PC-3 (cell line): ENCODE measurements at regions not wholly inside any gene's neighbourhood (a gene's known extent, or its start where the extent isn't known, plus 50 kb on each side); places are given as distances from the start of the nearest gene placed in this dataset.

ENCODE experiments used
- ATAC-seq: fragments of 200-7000 bp; cut with Tn5 transposase; 2 replicates; pipeline ENCODE4 v1.9.1; 2020; ENCODE audit warnings: mild to moderate bottlenecking, moderate library complexity
- BruUV-seq: library from RNA; stranded (reverse); fragments of 400-500 nt; replicated peaks from 2 replicates; lab custom pipeline; 2021; lab: Mats Ljungman, UMichigan
- CTCF ChIA-PET: fragments of 300-600 bp; sonication (Branson Sonifier 250); formaldehyde crosslinking; loops from one replicate; lab custom pipeline; 2022; ENCODE audit warnings: antibody characterized with exemption; lab: Charles Lee
- POLR2A ChIA-PET: fragments of 300-600 bp; sonication (Branson Sonifier 250); formaldehyde crosslinking; loops from one replicate; lab custom pipeline; 2022; ENCODE audit warnings: antibody characterized with exemption; ENCODE audit not compliant: unreplicated experiment; lab: Charles Lee
- DNase-seq: peaks from one replicate; pipeline ENCODE4 v3.0.0-alpha.2; 2015
- H2AFZ ChIP-seq: fragments of 300-600 bp; sonication (generic); 2 replicates; pipeline ENCODE4 v1.6.0; 2016; ENCODE audit warnings: antibody characterized with exemption, low read length
- H3F3A ChIP-seq: fragments of 300-600 bp; sonication (generic); one replicate; pipeline ENCODE4 v1.6.0; 2017; ENCODE audit warnings: antibody characterized with exemption, low read length, control low read depth, mild to moderate bottlenecking; ENCODE audit not compliant: unreplicated experiment
- H3K27ac ChIP-seq: fragments of 300-600 bp; sonication (generic); 2 replicates; pipeline ENCODE4 v1.5.1; 2016; ENCODE audit warnings: mild to moderate bottlenecking, low read length
- H3K27me3 ChIP-seq: fragments of 300-600 bp; sonication (generic); 2 replicates; pipeline ENCODE4 v1.6.1; 2016; ENCODE audit warnings: low read length, mixed read lengths
- H3K36me3 ChIP-seq: fragments of 300-600 bp; sonication (generic); 2 replicates; pipeline ENCODE4 v1.6.1; 2016; ENCODE audit warnings: low read depth, mixed run types, low read length, mixed read lengths
- H3K4me1 ChIP-seq: fragments of 300-600 bp; sonication (generic); 2 replicates; pipeline ENCODE4 v1.5.1; 2016; ENCODE audit warnings: low read length; ENCODE audit not compliant: insufficient read depth
- H3K4me2 ChIP-seq: fragments of 300-600 bp; sonication (generic); 2 replicates; pipeline ENCODE4 v1.6.0; 2016; ENCODE audit warnings: low read length
- H3K4me3 ChIP-seq: fragments of 300-600 bp; sonication (generic); 2 replicates; pipeline ENCODE4 v1.5.1; 2016; ENCODE audit warnings: mild to moderate bottlenecking, low read length, mixed read lengths
- H3K79me2 ChIP-seq: fragments of 300-600 bp; sonication (generic); 2 replicates; pipeline ENCODE4 v1.6.1; 2017; ENCODE audit warnings: low read length, mixed read lengths
- H3K9ac ChIP-seq: fragments of 300-600 bp; sonication (generic); 2 replicates; pipeline ENCODE4 v1.6.0; 2016; ENCODE audit warnings: mild to moderate bottlenecking, low read length
- H3K9me2 ChIP-seq: fragments of 300-600 bp; sonication (generic); replicated peaks from 2 replicates; pipeline ENCODE4 v1.6.1; 2016; ENCODE audit warnings: mixed run types, low read length, mixed read lengths
- H3K9me3 ChIP-seq: fragments of 300-600 bp; sonication (generic); 2 replicates; pipeline ENCODE4 v1.6.1; 2016; ENCODE audit warnings: low read length, mixed read lengths
- H4K20me1 ChIP-seq: fragments of 300-600 bp; sonication (generic); 2 replicates; pipeline ENCODE4 v1.6.1; 2016; ENCODE audit warnings: low read length, mixed read lengths
- EZH2 ChIP-seq: fragments of 300-600 bp; sonication (generic); IDR thresholded peaks from one replicate; pipeline ENCODE4 v1.6.1; 2017; ENCODE audit warnings: antibody characterized with exemption, mild to moderate bottlenecking, low read length; ENCODE audit not compliant: unreplicated experiment
- EZH2phosphoT487 ChIP-seq: fragments of 300-600 bp; sonication (generic); IDR thresholded peaks from 2 replicates; pipeline ENCODE4 v1.6.1; 2018; ENCODE audit warnings: mild to moderate bottlenecking, antibody characterized with exemption, low read length, borderline replicate concordance
- intact Hi-C: fragments of 100-400 bp; cut with micrococcal nuclease; formaldehyde crosslinking; loops from 2 replicates; pipeline ENCODE4 v1.9.0; 2023
- TF ChIP-seq, protein P1 (sequence below): fragments of 300-600 bp; sonication (generic); conservative IDR thresholded peaks from 2 replicates; pipeline ENCODE4 v1.5.1; 2017; ENCODE audit warnings: antibody characterized with exemption, low read depth, mild to moderate bottlenecking, low read length

DNA sequence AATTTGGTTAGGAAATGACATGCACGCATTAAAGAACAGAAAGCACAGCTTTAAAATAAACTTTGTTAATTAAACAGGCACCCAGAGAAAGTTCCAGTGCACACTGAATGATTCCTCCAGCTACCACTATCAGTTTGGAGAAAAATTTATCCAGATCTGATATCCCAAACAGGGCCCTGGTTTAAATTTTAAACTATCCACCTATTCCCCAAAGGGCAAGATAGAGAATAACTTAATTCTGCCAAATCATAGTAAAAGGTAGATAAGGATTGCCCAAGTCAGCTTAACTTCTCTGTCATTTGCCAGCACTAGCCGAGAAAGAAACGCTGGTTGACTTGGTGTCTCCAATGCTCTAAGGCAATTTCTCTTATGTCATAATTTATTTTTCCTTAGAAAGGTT lies 321.9 kb upstream of the PKDCC start:
- H3K27me3 ChIP-seq = peaks cover 21% of the 10 kb centered on the region; the same call in 1 of the 2 replicates
- DNase-seq (no peak), ATAC-seq (no peak)
- H4K20me1 ChIP-seq = no peaks in the 10 kb centered on the region
- ChIA-PET POLR2A (no interaction called here), CTCF (no interaction called here)
- no peaks in the 10 kb centered on the region for H3K79me2 ChIP-seq
- no peak overlapping the region for H3K9ac ChIP-seq
- H3K4me3 ChIP-seq = no peak overlapping the region
- no peak overlapping the region for H3K27ac ChIP-seq
- no peaks in the 10 kb centered on the region for H3K36me3 ChIP-seq
- no peaks in the 10 kb centered on the region for H3K4me1 ChIP-seq
- H3K9me2 ChIP-seq = no peaks in the 10 kb centered on the region
- H3F3A ChIP-seq = no peaks in the 10 kb centered on the region
- BruUV-seq = no TSS peak
- H2AFZ ChIP-seq = no peak overlapping the region
- TF ChIP-seq EZH2phosphoT487 = no peak
- no peak for TF ChIP-seq EZH2
- TF ChIP-seq, protein P1, sequence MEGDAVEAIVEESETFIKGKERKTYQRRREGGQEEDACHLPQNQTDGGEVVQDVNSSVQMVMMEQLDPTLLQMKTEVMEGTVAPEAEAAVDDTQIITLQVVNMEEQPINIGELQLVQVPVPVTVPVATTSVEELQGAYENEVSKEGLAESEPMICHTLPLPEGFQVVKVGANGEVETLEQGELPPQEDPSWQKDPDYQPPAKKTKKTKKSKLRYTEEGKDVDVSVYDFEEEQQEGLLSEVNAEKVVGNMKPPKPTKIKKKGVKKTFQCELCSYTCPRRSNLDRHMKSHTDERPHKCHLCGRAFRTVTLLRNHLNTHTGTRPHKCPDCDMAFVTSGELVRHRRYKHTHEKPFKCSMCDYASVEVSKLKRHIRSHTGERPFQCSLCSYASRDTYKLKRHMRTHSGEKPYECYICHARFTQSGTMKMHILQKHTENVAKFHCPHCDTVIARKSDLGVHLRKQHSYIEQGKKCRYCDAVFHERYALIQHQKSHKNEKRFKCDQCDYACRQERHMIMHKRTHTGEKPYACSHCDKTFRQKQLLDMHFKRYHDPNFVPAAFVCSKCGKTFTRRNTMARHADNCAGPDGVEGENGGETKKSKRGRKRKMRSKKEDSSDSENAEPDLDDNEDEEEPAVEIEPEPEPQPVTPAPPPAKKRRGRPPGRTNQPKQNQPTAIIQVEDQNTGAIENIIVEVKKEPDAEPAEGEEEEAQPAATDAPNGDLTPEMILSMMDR = no peak
- intact Hi-C loops = no loop called here
- no peak overlapping the region for H3K4me2 ChIP-seq
- H3K9me3 ChIP-seq = no peaks in the 10 kb centered on the region

DNA sequence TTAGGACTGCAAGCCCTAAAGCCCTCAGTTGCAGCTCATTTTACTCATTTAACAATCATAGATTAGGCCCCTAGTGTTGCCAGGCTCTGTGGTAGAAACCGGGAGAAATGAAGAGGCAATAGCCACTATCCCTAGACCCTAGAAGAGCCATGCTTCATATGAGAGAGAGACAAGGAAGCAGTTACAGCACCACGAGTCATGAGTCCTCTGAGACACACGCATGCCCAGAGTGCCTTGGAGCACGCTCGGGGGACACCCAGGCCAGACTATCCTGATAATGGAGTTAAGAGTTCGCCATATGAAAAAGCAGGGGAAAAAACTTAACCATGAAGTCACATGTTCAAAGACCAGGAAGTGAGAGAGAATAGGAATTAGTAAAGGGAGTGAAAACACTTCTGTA lies 321.5 kb upstream of the PKDCC start:
- Histone ChIP-seq H3K36me3 (no peaks in the 10 kb centered on the region), H3K9me2 (no peaks in the 10 kb centered on the region), H3K27me3 (peaks cover 26% of the 10 kb centered on the region; the same call in 1 of the 2 replicates), H3F3A (no peaks in the 10 kb centered on the region), H3K4me2 (no peak overlapping the region), H3K4me3 (no peak overlapping the region), H3K4me1 (no peaks in the 10 kb centered on the region), H3K79me2 (no peaks in the 10 kb centered on the region), H3K9ac (no peak overlapping the region), H2AFZ (no peak overlapping the region), H3K9me3 (no peaks in the 10 kb centered on the region), H3K27ac (no peak overlapping the region), H4K20me1 (no peaks in the 10 kb centered on the region)
- ATAC-seq (no peak), DNase-seq (no peak)
- CTCF ChIA-PET = no interaction called here
- intact Hi-C loops = no loop called here
- POLR2A ChIA-PET = no interaction called here
- BruUV-seq = no TSS peak
- TF ChIP-seq, protein P1 = no peak
- TF ChIP-seq EZH2phosphoT487 (no peak), EZH2 (no peak)

DNA sequence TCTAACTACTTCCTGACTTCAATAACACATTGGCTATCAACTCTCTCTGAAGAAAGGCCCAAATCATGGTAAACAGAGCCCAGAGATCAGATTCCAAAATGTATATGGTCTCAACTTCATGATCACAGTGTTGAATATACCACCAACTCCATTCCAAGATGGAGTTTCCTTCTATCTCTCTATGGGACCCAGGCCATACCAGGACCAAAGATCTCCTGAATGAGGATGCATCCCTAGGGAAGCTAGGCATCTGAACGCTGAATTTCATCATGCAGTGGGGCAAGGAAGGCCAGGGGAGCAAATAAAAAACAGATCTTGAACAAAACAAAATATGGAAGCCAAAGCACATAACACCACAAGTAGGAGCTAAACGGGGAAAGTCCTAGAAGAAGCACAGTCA lies 320.7 kb upstream of the PKDCC start:
- intact Hi-C loops = no loop called here
- Histone ChIP-seq H3K4me2 (no peak overlapping the region), H3K27me3 (peaks cover 34% of the 10 kb centered on the region), H3K79me2 (no peaks in the 10 kb centered on the region), H3K9ac (no peak overlapping the region), H3K4me1 (no peaks in the 10 kb centered on the region), H3K36me3 (no peaks in the 10 kb centered on the region), H4K20me1 (no peaks in the 10 kb centered on the region), H3K9me3 (no peaks in the 10 kb centered on the region), H3K27ac (no peak overlapping the region), H3K4me3 (no peak overlapping the region), H3F3A (no peaks in the 10 kb centered on the region), H3K9me2 (no peaks in the 10 kb centered on the region), H2AFZ (no peak overlapping the region)
- ChIA-PET POLR2A (no interaction called here), CTCF (no interaction called here)
- BruUV-seq = no TSS peak
- TF ChIP-seq, protein P1 = no peak
- no peak for TF ChIP-seq EZH2phosphoT487
- no peak for TF ChIP-seq EZH2
- ATAC-seq (no peak), DNase-seq (no peak)
